ENCODE measurements at regions not wholly inside any gene's neighbourhood (a gene's known extent, or its start where the extent isn't known, plus 50 kb on each side); places are given as distances from the start of the nearest gene placed in this dataset.
A peak's percentile ranks its signal among the peaks of the same experiment; 100 is the strongest.

GRCh38 chr12:66960006-66960405 is 281.1 kb upstream of the GRIP1 start:
- no peak for DNase-seq
- Mint-ChIP-seq H3K4me1 (ENCODE audit: low read depth, unreplicated experiment) (peaks cover 11% of the 10 kb centered on the region), H3K36me3 (ENCODE audit: unreplicated experiment) (no peaks in the 10 kb centered on the region), H3K9me3 (ENCODE audit: unreplicated experiment) (no peaks in the 10 kb centered on the region), H3K27ac (ENCODE audit: unreplicated experiment) (no peak overlapping the region), H3K4me3 (ENCODE audit: unreplicated experiment) (no peak overlapping the region), H3K27me3 (ENCODE audit: unreplicated experiment) (no peaks in the 10 kb centered on the region)
- TF ChIP-seq CTCF (IDR thresholded peaks at IDR 0.05; ENCODE audit: partially characterized antibody, unreplicated experiment), result no peak

GRCh38 chr12:66960704-66961690 is 282.1 kb upstream of the GRIP1 start:
- peaks cover 21% of the 10 kb centered on the region for H3K4me1 Mint-ChIP-seq (ENCODE audit: low read depth, unreplicated experiment)
- no peak overlapping the region for H3K4me3 Mint-ChIP-seq (ENCODE audit: unreplicated experiment)
- no peak overlapping the region for H3K27ac Mint-ChIP-seq (ENCODE audit: unreplicated experiment)
- H3K9me3 Mint-ChIP-seq (ENCODE audit: unreplicated experiment), result peaks cover 3% of the 10 kb centered on the region
- no peak for DNase-seq
- no peaks in the 10 kb centered on the region for H3K36me3 Mint-ChIP-seq (ENCODE audit: unreplicated experiment)
- no peak for TF ChIP-seq CTCF (IDR thresholded peaks at IDR 0.05; ENCODE audit: partially characterized antibody, unreplicated experiment)
- peaks cover 6% of the 10 kb centered on the region for H3K27me3 Mint-ChIP-seq (ENCODE audit: unreplicated experiment)

GRCh38 chr12:66962290-66962689 is 283.4 kb upstream of the GRIP1 start:
- Mint-ChIP-seq H3K9me3 (ENCODE audit: unreplicated experiment) (peaks cover 3% of the 10 kb centered on the region), H3K4me1 (ENCODE audit: low read depth, unreplicated experiment) (peaks cover 29% of the 10 kb centered on the region), H3K27me3 (ENCODE audit: unreplicated experiment) (peaks cover 6% of the 10 kb centered on the region), H3K27ac (ENCODE audit: unreplicated experiment) (no peak overlapping the region), H3K4me3 (ENCODE audit: unreplicated experiment) (no peak overlapping the region), H3K36me3 (ENCODE audit: unreplicated experiment) (no peaks in the 10 kb centered on the region)
- TF ChIP-seq CTCF (IDR thresholded peaks at IDR 0.05; ENCODE audit: partially characterized antibody, unreplicated experiment), result no peak
- no peak for DNase-seq

GRCh38 chr12:66963901-66964300 is 285.0 kb upstream of the GRIP1 start:
- peaks cover 29% of the 10 kb centered on the region for H3K4me1 Mint-ChIP-seq (ENCODE audit: low read depth, unreplicated experiment)
- no peaks in the 10 kb centered on the region for H3K36me3 Mint-ChIP-seq (ENCODE audit: unreplicated experiment)
- no peak for TF ChIP-seq CTCF (IDR thresholded peaks at IDR 0.05; ENCODE audit: partially characterized antibody, unreplicated experiment)
- H3K9me3 Mint-ChIP-seq (ENCODE audit: unreplicated experiment), result peaks cover 3% of the 10 kb centered on the region
- no peak for DNase-seq
- no peak overlapping the region for H3K4me3 Mint-ChIP-seq (ENCODE audit: unreplicated experiment)
- no peak overlapping the region for H3K27ac Mint-ChIP-seq (ENCODE audit: unreplicated experiment)
- peaks cover 6% of the 10 kb centered on the region for H3K27me3 Mint-ChIP-seq (ENCODE audit: unreplicated experiment)

- H3K9me3 Mint-ChIP-seq (ENCODE audit: unreplicated experiment), result peaks cover 3% of the 10 kb centered on the region
- H3K27ac Mint-ChIP-seq (ENCODE audit: unreplicated experiment), result peak overlapping the region; percentile 94
- no peaks in the 10 kb centered on the region for H3K36me3 Mint-ChIP-seq (ENCODE audit: unreplicated experiment)
- H3K4me1 Mint-ChIP-seq (ENCODE audit: low read depth, unreplicated experiment), result peaks cover 29% of the 10 kb centered on the region
- DNase-seq, result no peak
- no peak for TF ChIP-seq CTCF (IDR thresholded peaks at IDR 0.05; ENCODE audit: partially characterized antibody, unreplicated experiment)
- peaks cover 6% of the 10 kb centered on the region for H3K27me3 Mint-ChIP-seq (ENCODE audit: unreplicated experiment)
- no peak overlapping the region for H3K4me3 Mint-ChIP-seq (ENCODE audit: unreplicated experiment)
Measured at GRCh38 chr12:66964629-66965028, 285.8 kb upstream of the GRIP1 start.
